H1 (cell line): ENCODE measurements at regions not wholly inside any gene's neighbourhood (a gene's known extent, or its start where the extent isn't known, plus 50 kb on each side); places are given as distances from the start of the nearest gene placed in this dataset.

ENCODE experiments used
- BACH1 ChIP-seq: IDR thresholded peaks from 2 replicates; pipeline ENCODE4 v1.6.1; 2012; ENCODE audit warnings: low read length, improper control_type of control experiment
- BCL11A ChIP-seq, 2 experiments: IDR thresholded peaks; one replicate each; pipeline ENCODE4 v1.6.1; 2011; ENCODE audit warnings: low read depth in 2 of 2, low read length in 2 of 2, mild to moderate bottlenecking in 2 of 2
- CBX8 ChIP-seq: fragments of 300-800, 300-1000 bp; sonication (generic); IDR thresholded peaks from 2 replicates; pipeline ENCODE4 v1.7.1; 2016; ENCODE audit warnings: low read depth, low read length, borderline replicate concordance
- CHD7 ChIP-seq: fragments of 300-600 bp; sonication (generic); IDR thresholded peaks from 2 replicates; pipeline ENCODE4 v1.7.1; 2012; ENCODE audit warnings: low read length, moderate library complexity, mild to moderate bottlenecking, inconsistent platforms; ENCODE audit not compliant: insufficient replicate concordance
- HDAC2 ChIP-seq, 2 experiments: fragments of 300-600 bp in 1 of 2; sonication (generic) in 1 of 2; IDR thresholded peaks; 2 replicates each; pipeline ENCODE4 v1.6.1; 2011 to 2012; ENCODE audit warnings: low read depth in 2 of 2, low read length in 2 of 2, mild to moderate bottlenecking in 2 of 2, moderate library complexity in 2 of 2, borderline replicate concordance in 1 of 2, inconsistent platforms in 1 of 2
- KDM5A ChIP-seq: fragments of 200-600 bp; IDR thresholded peaks from 2 replicates; pipeline ENCODE4 v1.7.1; 2012; ENCODE audit warnings: mild to moderate bottlenecking, low read length, inconsistent platforms, mixed read lengths
- MAFK ChIP-seq: IDR thresholded peaks from 2 replicates; pipeline ENCODE4 v1.6.1; 2012; ENCODE audit warnings: low read depth, mild to moderate bottlenecking, improper control_type of control experiment, low read length
- POLR2A ChIP-seq, 2 experiments: IDR thresholded peaks; 1 replicate in 1 of 2; 2 replicates in 1 of 2; pipeline ENCODE4 v1.6.1; 2011; ENCODE audit warnings: low read depth in 2 of 2, low read length in 2 of 2, mild to moderate bottlenecking in 2 of 2; ENCODE audit errors: control extremely low read depth in 1 of 2
- SIN3A ChIP-seq, 2 experiments: IDR thresholded peaks in 1 of 2; conservative IDR thresholded peaks in 1 of 2; 2 replicates each; pipeline ENCODE4 v1.6.1; 2011 to 2012; ENCODE audit warnings: low read length in 2 of 2, improper control_type of control experiment in 1 of 2, low read depth in 1 of 2, mild to moderate bottlenecking in 1 of 2
- SIRT6 ChIP-seq: IDR thresholded peaks from one replicate; pipeline ENCODE4 v1.7.1; 2012; ENCODE audit warnings: low read length, inconsistent platforms

- no peak for TF ChIP-seq CHD7
- no peak for TF ChIP-seq MAFK
- TF ChIP-seq BACH1 = no peak
- no peak for TF ChIP-seq CBX8
- TF ChIP-seq SIN3A (conservative IDR thresholded peaks at IDR 0.05 in 1 of 2, IDR thresholded peaks at IDR 0.05 in 1 of 2; ENCODE audit: low read depth in 1 of 2, low read length in 2 of 2) = no peak
- TF ChIP-seq HDAC2 (IDR thresholded peaks at IDR 0.05; ENCODE audit: borderline replicate concordance in 1 of 2, low read depth in 2 of 2, low read length in 2 of 2) = no peak
- TF ChIP-seq KDM5A = no peak
- TF ChIP-seq SIRT6 = no peak
- no peak for TF ChIP-seq BCL11A (IDR thresholded peaks at IDR 0.05; ENCODE audit: low read depth in 2 of 2, low read length in 2 of 2)
- no peak for TF ChIP-seq POLR2A (IDR thresholded peaks at IDR 0.05; ENCODE audit: control extremely low read depth in 1 of 2, low read depth in 2 of 2, low read length in 2 of 2)
- TF ChIP-seq, all 59 proteins: peak for 0
Measured at GRCh38 chr9:115230924-115231515, 113.1 kb upstream of the TNC start (continued).
